GM13977 (cell line): ENCODE measurements at regions not wholly inside any gene's neighbourhood (a gene's known extent, or its start where the extent isn't known, plus 50 kb on each side); places are given as distances from the start of the nearest gene placed in this dataset.

ENCODE experiments used
- DNase-seq: peaks from one replicate; pipeline ENCODE4 v3.0.0; 2012; ENCODE audit warnings: low spot score
- in situ Hi-C: fragments of 300-500 bp; cut with MboI; formaldehyde crosslinking; loops from one replicate; pipeline ENCODE4 v1.12.0; 2022; ENCODE audit warnings: low sequenced_read_pairs, low pct_unique_long_range_greater_than_20kb, mixed read lengths, inconsistent platforms; ENCODE audit not compliant: unreplicated experiment
- TF ChIP-seq, protein P1 (sequence below): IDR thresholded peaks from 2 replicates; pipeline ENCODE4 v1.5.1; 2012; ENCODE audit warnings: mild to moderate bottlenecking, control low read depth; ENCODE audit not compliant: insufficient read depth; ENCODE audit errors: extremely low read depth, missing control alignments

DNA sequence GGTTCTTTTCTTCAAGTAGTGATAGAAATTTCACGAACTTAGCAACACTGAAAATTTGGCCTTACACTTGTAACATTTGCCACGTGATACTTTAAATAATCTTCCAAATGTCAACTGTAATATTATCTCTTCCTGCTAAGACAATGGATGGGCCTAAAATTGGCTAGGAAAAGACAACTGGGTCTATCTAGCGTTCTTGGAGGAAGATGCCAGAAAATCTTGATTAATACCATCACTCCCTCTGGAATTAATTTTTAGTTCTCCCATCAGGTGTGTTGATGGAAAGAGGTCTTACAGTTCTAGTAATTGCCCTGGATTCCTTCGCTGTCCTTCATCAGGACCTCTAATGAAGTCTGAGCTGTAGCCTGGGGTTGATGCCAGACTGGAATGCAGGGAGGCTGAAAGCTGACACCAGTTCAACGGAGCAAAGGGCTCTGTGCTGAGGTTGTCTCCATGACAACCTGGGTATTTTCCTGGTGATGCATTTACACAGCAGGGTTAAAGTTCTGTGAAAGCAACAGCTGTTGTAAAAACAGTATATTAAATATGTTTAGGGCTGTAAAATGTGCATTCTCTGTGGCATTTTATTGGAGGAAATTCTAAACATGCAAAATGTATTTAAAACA is 92.3 kb downstream of the GAS1 start:
- in situ Hi-C loops = no loop called here
- no peak for DNase-seq
- TF ChIP-seq, protein P1, sequence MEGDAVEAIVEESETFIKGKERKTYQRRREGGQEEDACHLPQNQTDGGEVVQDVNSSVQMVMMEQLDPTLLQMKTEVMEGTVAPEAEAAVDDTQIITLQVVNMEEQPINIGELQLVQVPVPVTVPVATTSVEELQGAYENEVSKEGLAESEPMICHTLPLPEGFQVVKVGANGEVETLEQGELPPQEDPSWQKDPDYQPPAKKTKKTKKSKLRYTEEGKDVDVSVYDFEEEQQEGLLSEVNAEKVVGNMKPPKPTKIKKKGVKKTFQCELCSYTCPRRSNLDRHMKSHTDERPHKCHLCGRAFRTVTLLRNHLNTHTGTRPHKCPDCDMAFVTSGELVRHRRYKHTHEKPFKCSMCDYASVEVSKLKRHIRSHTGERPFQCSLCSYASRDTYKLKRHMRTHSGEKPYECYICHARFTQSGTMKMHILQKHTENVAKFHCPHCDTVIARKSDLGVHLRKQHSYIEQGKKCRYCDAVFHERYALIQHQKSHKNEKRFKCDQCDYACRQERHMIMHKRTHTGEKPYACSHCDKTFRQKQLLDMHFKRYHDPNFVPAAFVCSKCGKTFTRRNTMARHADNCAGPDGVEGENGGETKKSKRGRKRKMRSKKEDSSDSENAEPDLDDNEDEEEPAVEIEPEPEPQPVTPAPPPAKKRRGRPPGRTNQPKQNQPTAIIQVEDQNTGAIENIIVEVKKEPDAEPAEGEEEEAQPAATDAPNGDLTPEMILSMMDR = no peak

DNA sequence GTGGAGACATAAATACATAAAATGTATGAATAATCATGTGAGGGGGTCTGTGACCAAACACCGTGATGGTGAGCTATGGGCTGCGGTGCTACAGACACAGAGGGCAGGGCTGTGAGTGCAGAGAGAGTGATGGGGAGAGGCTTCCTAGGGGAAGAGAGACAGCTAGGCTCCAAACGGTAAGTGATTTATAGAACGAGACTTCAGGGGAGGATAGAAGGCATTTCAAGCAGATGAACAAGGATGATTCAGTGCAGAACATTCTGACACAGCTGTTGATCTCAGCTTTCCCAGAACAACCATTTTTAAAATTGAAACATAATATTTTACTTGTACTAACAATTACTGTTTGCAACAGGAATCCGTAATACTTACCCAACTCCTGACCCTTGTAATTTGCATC is 100.7 kb downstream of the GAS1 start:
- TF ChIP-seq, protein P1 = no peak
- no peak for DNase-seq
- in situ Hi-C loops = no loop called here

DNA sequence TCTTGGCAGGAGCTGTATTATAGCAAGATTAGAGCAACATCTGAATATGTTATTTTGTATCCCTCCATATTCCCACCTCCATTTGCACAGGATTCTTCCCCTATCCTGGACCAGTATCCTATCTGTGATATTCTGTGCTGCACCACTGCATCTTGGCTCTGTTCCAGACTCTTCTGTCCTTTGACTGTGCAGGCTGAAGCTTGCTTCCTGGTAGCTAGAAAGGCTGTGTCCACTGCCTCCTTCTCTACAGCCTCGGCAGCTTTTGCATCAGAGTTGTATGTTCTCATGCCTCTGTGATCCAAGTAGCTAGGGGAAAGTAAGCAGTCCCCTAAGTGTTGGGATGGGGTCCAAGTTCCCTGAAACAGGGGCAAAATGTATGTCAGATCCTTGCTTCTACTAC is 104.1 kb downstream of the GAS1 start:
- TF ChIP-seq, protein P1 = no peak
- in situ Hi-C loops = no loop called here
- no peak for DNase-seq

DNA sequence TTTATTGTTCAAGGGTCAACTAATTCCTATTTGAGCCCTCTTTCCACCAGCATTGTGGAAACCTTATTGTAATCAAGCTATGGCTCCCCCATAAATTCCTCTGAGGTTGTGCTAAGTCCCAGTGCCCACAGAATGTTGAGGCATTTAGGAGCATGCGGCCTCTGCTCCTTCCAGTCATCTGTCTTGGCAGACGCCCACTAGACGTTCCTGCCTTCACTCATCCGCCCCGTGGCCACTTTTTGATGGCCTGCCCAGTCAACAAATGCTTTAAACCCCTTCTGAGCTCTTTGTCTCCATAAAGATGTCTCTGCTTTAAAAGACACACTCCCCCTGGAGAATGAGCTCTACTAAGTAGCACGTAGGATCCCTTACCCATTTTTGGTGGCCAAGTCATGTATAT is 104.7 kb downstream of the GAS1 start:
- TF ChIP-seq, protein P1 = no peak
- in situ Hi-C loops = no loop called here
- no peak for DNase-seq

DNA sequence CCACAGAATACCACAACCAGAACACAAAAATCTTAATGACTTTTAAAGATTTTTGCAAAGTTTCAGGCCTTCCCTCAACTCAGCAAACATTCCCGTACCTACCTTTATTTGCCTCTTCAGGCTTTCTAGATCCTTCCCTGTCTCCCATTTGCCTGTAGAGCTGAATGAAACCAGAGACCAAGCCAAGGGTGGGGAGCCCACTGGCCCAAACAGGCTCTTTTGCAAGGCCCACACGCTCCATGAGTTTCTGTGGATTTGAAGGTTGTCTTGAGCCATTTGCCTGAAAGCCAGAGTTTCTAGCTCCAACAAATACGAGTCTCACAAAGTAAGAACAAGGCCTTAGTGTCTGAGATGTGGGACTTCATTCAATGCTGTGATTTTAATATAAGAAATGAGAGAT is 107.8 kb downstream of the GAS1 start:
- in situ Hi-C loops = no loop called here
- TF ChIP-seq, protein P1 = no peak
- no peak for DNase-seq

DNA sequence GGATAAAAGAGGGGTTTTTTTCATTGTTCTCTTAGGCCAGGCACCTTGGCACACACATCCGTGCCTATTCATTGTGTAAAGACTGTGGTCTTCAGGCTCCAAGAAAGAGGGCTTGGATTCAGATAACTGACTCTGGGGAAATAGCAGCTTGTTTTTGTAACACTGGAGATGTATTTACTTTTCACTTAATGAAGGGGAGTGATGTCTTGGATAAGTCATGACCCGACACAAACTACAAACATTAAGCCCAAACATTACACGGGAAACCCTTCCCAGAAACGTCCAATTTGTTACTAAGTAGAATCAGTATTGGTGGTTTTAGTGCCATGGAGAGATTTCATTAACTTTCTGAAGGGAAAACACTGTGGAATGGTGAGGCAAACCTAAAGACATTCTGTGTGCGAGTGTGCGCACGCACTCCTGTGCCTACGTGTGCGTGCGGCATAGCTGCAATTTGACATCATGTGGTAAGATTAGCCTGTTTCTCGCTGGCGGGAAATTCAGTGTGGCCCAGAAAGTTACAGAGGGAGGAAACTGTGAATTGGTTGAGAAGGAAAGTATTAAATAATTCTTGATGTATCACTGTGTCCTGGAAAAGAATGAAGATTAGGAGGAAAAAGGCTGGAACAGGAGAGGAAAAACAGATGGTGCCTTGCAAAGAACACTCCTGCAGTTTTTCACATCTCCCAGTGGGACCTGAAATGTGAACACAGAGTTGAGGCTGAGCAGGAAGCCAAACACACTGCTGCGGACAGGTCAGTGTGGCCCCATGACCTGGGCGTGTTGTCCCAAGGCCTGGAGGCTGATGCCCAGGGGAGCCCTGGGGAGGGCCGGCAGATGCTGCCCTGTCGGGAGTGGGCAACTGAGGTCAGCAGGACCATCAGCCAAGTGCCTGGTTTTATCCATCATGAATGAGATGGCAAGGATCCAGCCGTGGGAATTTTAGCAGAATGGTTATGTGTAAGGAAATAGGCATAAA is 108.5 kb downstream of the GAS1 start:
- in situ Hi-C loops = no loop called here
- DNase-seq = no peak
- TF ChIP-seq, protein P1 = no peak
